Gastrocnemius medialis (tissue), 4 donors: ENCODE measurements at regions not wholly inside any gene's neighbourhood (a gene's known extent, or its start where the extent isn't known, plus 50 kb on each side); places are given as distances from the start of the nearest gene placed in this dataset.

Experiments
- ATAC-seq, 2 donors: fragments of 150-250 bp; one replicate each; pipeline ENCODE4 v1.9.1; 2016
- DNase-seq, 2 donors: peaks; one replicate each; pipeline ENCODE4 v3.0.0-alpha.2; 2019
- H3K27ac ChIP-seq, 4 donors: fragments of 200-600 bp; sonication (generic); 1 replicate in 1 of 4; 2 replicates in 3 of 4; pipeline ENCODE4 v1.5.1; 2016 to 2018; ENCODE audit warnings: mild to moderate bottlenecking in 2 of 4, moderate library complexity in 1 of 4
- H3K27me3 ChIP-seq, 3 donors: fragments of 200-600 bp; sonication (generic) in 2 of 3; 1 replicate in 1 of 3; 2 replicates in 2 of 3; pipeline versions ENCODE4 v1.5.1 to v1.6.0; 2016 to 2019; ENCODE audit warnings: mild to moderate bottlenecking in 1 of 3, moderate library complexity in 1 of 3
- H3K36me3 ChIP-seq, 2 donors: fragments of 200-600 bp; sonication (generic) in 1 of 2; one replicate each; pipeline ENCODE4 v1.5.1; 2017 to 2018
- H3K4me1 ChIP-seq, 2 donors: fragments of 200-600 bp; sonication (generic) in 1 of 2; one replicate each; pipeline ENCODE4 v1.5.1; 2016 to 2017; ENCODE audit warnings: mild to moderate bottlenecking in 2 of 2
- H3K4me3 ChIP-seq, 4 donors: fragments of 200-600 bp; sonication (generic) in 3 of 4; 1 replicate in 1 of 4; 2 replicates in 3 of 4; pipeline ENCODE4 v1.5.1; 2016 to 2019; ENCODE audit warnings: mild to moderate bottlenecking in 2 of 4
- H3K9me3 ChIP-seq, 3 donors: fragments of 200-600 bp; sonication (generic) in 2 of 3; 1 replicate in 1 of 3; 2 replicates in 2 of 3; pipeline ENCODE4 v1.5.1; 2016 to 2019
- CTCF ChIP-seq, 5 experiments: fragments of 450-650 bp in 3 of 5; fragments of 200-600 bp in 2 of 5; sonication (generic) in 2 of 5; IDR thresholded peaks in 4 of 5; conservative IDR thresholded peaks in 1 of 5; 1 replicate in 4 of 5; 2 replicates in 1 of 5; pipeline ENCODE4 v1.5.1; 2016 to 2019; ENCODE audit warnings: antibody characterized with exemption in 5 of 5, mild to moderate bottlenecking in 3 of 5, moderate library complexity in 3 of 5
- POLR2A ChIP-seq, 2 donors: fragments of 450-650 bp; IDR thresholded peaks; one replicate each; pipeline ENCODE4 v1.6.1; 2017; ENCODE audit warnings: antibody characterized with exemption in 2 of 2, mild to moderate bottlenecking in 2 of 2, moderate library complexity in 2 of 2
- in situ Hi-C, 4 donors: fragments of 200-750 bp; cut with MboI; loops; one replicate each; pipeline versions ENCODE4 v1.15.0 to v1.8.0; 2017; ENCODE audit warnings: low sequenced_read_pairs in 4 of 4
- intact Hi-C: fragments of 100-400 bp; cut with DNase I; formaldehyde crosslinking; loops from one replicate; pipeline ENCODE4 v1.15.1; 2023; ENCODE audit warnings: low total_unique reads

- peaks cover 33 to 45% of the 10 kb centered on the region in 2 donors for H3K4me1 ChIP-seq
- peak overlapping the region in 1 of 4 donors; percentile 81 for H3K27ac ChIP-seq
- H3K27me3 ChIP-seq, result no peaks in the 10 kb centered on the region
- H3K36me3 ChIP-seq, result no peaks in the 10 kb centered on the region
- ATAC-seq, result no peak
- in situ Hi-C loops (no loop called here), intact Hi-C loops (no loop called here)
- no peak overlapping the region for H3K4me3 ChIP-seq
- no peaks in the 10 kb centered on the region for H3K9me3 ChIP-seq
- TF ChIP-seq POLR2A (IDR thresholded peaks at IDR 0.05) (no peak), CTCF (IDR thresholded peaks at IDR 0.05 in 4 of 5, conservative IDR thresholded peaks at IDR 0.05 in 1 of 5) (no peak)
- no peak for DNase-seq
Measured at GRCh38 chr15:70158309-70159000, 60.7 kb upstream of the TLE3 start.

GRCh38 chr15:70156671-70157271 is 59.1 kb upstream of the TLE3 start:
- no peaks in the 10 kb centered on the region for H3K36me3 ChIP-seq
- ATAC-seq (peak; percentile 66 to 81), DNase-seq (peak; percentile 70 to 78)
- H3K27me3 ChIP-seq, result no peaks in the 10 kb centered on the region
- intact Hi-C loops, result loop anchor here (1.0 to 2.0 kb wide), 2 partner anchors 40 to 56 kb away; no protein-coding TSS in a partner anchor
- in situ Hi-C loops, result no loop called here
- H3K4me1 ChIP-seq, result peaks cover 33 to 45% of the 10 kb centered on the region in 2 donors
- no peak for TF ChIP-seq CTCF (IDR thresholded peaks at IDR 0.05 in 4 of 5, conservative IDR thresholded peaks at IDR 0.05 in 1 of 5)
- peak in 1 of 2 donors; percentile 30 for TF ChIP-seq POLR2A (IDR thresholded peaks at IDR 0.05)
- peak overlapping the region; percentile 67 to 85 (median 82) for H3K27ac ChIP-seq
- H3K9me3 ChIP-seq, result no peaks in the 10 kb centered on the region
- H3K4me3 ChIP-seq, result peak overlapping the region; percentile 7 to 33 (median 28)

DNA sequence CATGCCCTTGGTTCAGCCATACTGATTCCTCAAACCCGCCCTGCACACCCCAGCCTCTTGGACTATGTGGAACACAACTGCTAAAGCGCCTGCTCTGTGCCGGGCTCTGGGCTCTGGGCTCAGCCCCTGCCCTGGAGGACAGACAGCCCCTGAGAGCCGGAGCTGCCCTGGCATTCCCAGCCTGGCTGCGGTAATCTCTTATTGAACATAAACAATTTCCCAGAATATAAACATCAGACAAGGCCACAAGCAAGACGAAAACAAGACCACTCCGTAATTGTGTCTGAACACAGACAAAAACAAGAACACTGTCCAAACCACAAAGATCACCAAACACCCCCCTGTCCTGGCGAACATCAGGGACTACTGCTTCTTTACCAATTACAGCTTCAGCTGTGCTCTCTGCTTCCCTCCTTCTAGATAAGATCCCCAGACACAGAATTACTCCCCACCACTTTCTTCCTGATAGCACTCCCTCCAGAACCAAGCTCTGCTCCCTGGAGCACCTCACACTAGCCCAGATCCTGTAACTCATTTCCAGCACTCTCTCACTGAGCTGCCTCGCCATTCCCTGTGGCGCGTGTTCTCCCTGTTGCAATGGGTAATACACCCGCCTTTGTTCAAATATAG is 57.1 kb upstream of the TLE3 start:
- intact Hi-C loops, result no loop called here

More for the DNA sequence above, 57.1 kb upstream of the TLE3 start:
- peak in 1 of 2 donors; percentile 15 for ATAC-seq
- in situ Hi-C loops, result no loop called here
- Histone ChIP-seq H3K4me1 (peaks cover 23 to 35% of the 10 kb centered on the region in 2 donors), H3K27me3 (no peaks in the 10 kb centered on the region), H3K4me3 (no peak overlapping the region), H3K36me3 (no peaks in the 10 kb centered on the region), H3K9me3 (no peaks in the 10 kb centered on the region), H3K27ac (no peak overlapping the region)
- TF ChIP-seq POLR2A (IDR thresholded peaks at IDR 0.05) (no peak), CTCF (IDR thresholded peaks at IDR 0.05 in 4 of 5, conservative IDR thresholded peaks at IDR 0.05 in 1 of 5) (no peak)
- DNase-seq, result no peak
